ENCODE measurements at regions not wholly inside any gene's neighbourhood (a gene's known extent, or its start where the extent isn't known, plus 50 kb on each side); places are given as distances from the start of the nearest gene placed in this dataset.
A peak's percentile ranks its signal among the peaks of the same experiment; 100 is the strongest.
"Not testable (repeated sequence)": the region's sequence is repeated elsewhere in the genome, so short reads cannot be mapped to it uniquely, and the experiment has no call there.

GRCh38 chrX:96432647-96433046 lies 252.0 kb upstream of the DIAPH2 start:
- no peak for DNase-seq

GRCh38 chrX:96433409-96434077 lies 251.1 kb upstream of the DIAPH2 start:
- no peak for DNase-seq

GRCh38 chrX:96435378-96436035 lies 249.1 kb upstream of the DIAPH2 start:
- no peak for DNase-seq

- DNase-seq, result no peak
Observed at GRCh38 chrX:96436105-96436504, 248.5 kb upstream of the DIAPH2 start.

- DNase-seq, result no peak
Observed at GRCh38 chrX:96438803-96439202, 245.8 kb upstream of the DIAPH2 start.

- DNase-seq, result no peak
Observed at GRCh38 chrX:96440941-96441340, 243.7 kb upstream of the DIAPH2 start.

- DNase-seq, result no peak
Observed at GRCh38 chrX:96445531-96446065, 239.0 kb upstream of the DIAPH2 start.

- no peak for DNase-seq
Observed at GRCh38 chrX:96446524-96446923, 238.1 kb upstream of the DIAPH2 start.

- DNase-seq, result no peak
Observed at GRCh38 chrX:96447161-96447560, 237.5 kb upstream of the DIAPH2 start.

- DNase-seq, result no peak
Observed at GRCh38 chrX:96449191-96449590, 235.5 kb upstream of the DIAPH2 start.

- DNase-seq, result no peak
Observed at GRCh38 chrX:96449896-96450295, 234.7 kb upstream of the DIAPH2 start.

GRCh38 chrX:96453139-96453538 lies 231.5 kb upstream of the DIAPH2 start:
- DNase-seq, result no peak

- no peak for DNase-seq
Observed at GRCh38 chrX:96455078-96455477, 229.6 kb upstream of the DIAPH2 start.

- DNase-seq, result no peak
Observed at GRCh38 chrX:96464880-96465558, 219.6 kb upstream of the DIAPH2 start.

- DNase-seq, result no peak
Observed at GRCh38 chrX:96474029-96474740, 210.5 kb upstream of the DIAPH2 start.

- DNase-seq, result no peak
Observed at GRCh38 chrX:96474741-96475125, 209.9 kb upstream of the DIAPH2 start.

GRCh38 chrX:96480081-96480480 lies 204.6 kb upstream of the DIAPH2 start:
- DNase-seq, result no peak

- DNase-seq, result no peak
Observed at GRCh38 chrX:96481831-96482230, 202.8 kb upstream of the DIAPH2 start.

GRCh38 chrX:96483647-96484160 lies 200.9 kb upstream of the DIAPH2 start:
- DNase-seq, result no peak

- DNase-seq, result not testable (repeated sequence)
Observed at GRCh38 chrX:96486687-96487086, 198.0 kb upstream of the DIAPH2 start.

GRCh38 chrX:96502507-96502906 lies 182.1 kb upstream of the DIAPH2 start:
- no peak for DNase-seq

- DNase-seq, result not testable (repeated sequence)
Observed at GRCh38 chrX:96529386-96529785, 155.3 kb upstream of the DIAPH2 start.

- DNase-seq, result peak; percentile 11
Observed at GRCh38 chrX:96538104-96538725, 146.4 kb upstream of the DIAPH2 start.
